GM21367 (cell line): ENCODE measurements at regions not wholly inside any gene's neighbourhood (a gene's known extent, or its start where the extent isn't known, plus 50 kb on each side); places are given as distances from the start of the nearest gene placed in this dataset.

Source experiments
- ATAC-seq: cut with Tn5 transposase; IDR thresholded peaks from one replicate; pipeline ENCODE4 v1.9.1; 2021; ENCODE audit not compliant: unreplicated experiment

DNA sequence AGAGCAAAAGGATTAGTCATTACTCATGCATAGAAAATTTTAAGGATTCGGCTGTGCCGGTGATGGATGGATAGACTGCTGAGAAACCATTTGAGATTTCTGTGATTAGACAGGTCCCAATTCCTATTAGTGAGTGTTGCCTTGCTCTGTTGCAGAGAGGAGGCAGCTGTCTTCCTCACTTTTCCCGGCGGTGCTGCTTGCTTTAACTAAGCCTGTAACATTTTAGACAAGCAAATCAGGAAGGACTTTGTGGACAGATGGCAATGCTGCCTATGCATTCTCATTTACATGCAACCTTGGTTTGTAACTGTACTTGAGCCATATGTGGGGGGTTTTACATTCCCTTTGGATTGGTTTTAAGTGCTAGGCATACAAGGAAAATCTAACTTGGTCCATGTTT lies 1176.3 kb downstream of the CDH18 start:
- ATAC-seq = no peak

DNA sequence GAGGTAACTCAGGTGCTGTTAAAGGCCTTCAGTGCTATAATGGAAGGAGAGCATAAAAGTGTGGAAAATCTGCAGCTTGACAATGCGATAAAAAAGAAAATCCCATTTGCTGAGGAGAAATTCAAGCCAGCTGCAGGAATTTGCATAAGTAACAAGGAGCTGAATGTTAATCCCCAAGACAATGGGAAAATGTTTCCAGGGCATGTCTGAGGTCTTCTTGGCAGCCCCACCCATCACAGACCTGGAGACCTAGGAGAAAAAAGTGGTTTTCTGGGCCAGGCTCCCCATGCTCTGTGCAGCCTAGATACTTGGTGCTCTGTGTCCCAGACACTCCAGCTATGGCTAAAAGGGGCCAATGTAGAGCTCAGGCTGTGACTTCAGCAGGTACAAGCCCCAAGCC lies 1159.6 kb downstream of the CDH18 start:
- no peak for ATAC-seq

DNA sequence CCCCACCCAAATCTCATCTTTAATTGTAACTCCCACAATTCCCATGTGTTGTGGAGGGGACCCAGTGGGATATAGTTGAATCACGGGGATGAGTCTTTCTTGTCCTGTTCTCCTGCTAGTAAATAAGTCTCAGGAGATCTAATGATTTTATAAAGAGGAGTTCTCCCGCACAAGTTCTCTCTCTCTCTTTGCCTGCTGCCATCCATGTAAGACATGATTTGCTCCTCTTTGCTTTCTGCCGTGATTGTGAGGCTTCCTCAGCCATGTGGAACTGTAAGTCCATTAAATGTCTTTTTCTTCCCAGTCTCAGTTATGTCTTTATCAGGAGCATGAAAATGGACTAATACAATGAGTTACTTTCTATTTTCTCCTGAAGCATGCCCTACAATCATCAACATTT lies 1158.5 kb downstream of the CDH18 start:
- no peak for ATAC-seq

DNA sequence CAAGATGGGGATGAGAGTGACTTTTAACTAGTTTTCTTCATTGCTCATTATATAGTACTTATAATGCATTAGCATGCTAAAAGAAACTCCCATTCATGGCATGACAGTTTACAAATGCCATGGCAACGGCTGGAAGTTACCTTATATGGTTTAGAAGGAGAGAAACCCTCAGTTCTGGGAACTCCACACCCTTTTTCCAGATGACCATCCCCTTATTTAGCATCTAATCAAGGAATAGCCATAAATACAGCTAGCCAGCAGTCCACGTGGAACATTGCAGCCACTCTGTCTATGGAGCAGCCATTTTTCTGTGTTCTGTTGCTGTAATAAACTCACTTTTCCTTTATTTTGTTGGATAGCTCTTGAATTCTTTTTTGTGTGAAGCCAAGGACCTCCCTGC lies 1137.8 kb downstream of the CDH18 start:
- ATAC-seq = no peak

DNA sequence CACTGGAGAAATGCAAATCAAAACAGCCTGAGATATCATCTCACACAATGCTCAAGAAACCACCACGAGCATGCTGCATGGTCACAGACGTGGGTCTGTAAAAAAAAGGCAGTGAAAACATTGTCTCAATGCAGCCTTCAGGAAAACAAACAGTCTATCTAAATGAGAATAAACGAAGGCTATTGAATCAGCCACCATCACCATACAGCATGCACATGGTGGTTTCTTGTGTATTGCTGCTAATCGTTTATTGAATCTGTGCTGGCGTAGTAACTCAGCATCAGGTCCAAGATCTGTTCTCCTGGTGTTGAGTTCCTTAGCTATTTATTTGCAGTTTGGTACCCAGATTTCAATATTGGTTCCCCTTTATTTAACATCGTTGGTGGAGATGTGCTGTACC lies 1115.0 kb downstream of the CDH18 start:
- no peak for ATAC-seq

DNA sequence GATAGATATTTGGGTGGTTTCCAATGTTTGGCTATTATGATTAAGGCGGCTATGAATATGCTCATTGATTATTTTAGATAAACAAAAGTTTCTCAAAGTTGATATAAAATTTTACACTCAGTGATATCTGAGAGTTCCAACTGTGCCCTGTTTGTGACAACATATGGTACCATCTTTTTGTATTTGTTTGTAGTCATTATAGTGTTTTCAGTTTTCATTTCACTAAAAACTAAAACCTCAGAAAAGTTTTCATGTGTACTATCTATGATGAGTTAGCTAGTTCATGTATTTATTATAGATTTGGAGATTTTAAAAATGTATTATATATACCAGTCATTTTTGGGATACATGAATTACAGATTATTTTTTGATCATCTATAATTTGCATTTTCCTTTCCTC lies 1111.4 kb downstream of the CDH18 start:
- no peak for ATAC-seq

DNA sequence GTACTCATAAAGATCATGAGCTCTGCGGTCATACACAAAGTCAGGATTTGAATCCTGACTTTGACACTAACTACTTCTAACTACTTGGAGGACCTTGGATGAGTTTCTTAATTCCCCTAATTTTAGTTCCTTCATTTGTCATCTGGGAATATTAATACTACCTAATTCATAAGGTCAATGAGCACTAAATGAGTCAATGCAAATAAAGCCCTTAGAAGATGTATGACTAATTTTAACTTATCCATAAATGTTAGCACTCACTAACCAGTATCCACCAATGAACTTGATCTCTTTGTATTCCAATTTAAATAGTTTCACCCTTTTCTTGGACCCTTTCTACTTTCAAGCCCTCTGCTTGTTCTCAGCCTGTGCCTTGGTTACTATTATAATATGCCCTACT lies 1106.4 kb downstream of the CDH18 start:
- no peak for ATAC-seq

DNA sequence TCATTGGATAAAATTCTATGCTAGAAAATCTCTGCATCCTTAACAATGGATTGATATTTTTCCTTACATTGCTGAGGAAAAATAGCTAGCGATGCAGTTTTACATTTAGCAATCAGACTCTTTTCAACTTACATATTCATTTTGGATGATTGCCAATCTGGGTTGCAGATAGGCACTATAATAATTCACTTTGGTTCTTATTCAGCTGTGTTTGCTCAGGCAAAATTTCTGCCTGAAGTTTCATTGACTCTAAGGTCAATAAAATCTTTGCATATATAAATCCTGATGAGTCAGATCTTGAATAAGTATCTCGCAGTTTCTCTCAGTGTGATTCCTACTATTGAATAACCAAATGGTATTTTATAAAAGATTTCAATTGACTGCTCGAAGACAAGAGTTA lies 1105.8 kb downstream of the CDH18 start:
- no peak for ATAC-seq

DNA sequence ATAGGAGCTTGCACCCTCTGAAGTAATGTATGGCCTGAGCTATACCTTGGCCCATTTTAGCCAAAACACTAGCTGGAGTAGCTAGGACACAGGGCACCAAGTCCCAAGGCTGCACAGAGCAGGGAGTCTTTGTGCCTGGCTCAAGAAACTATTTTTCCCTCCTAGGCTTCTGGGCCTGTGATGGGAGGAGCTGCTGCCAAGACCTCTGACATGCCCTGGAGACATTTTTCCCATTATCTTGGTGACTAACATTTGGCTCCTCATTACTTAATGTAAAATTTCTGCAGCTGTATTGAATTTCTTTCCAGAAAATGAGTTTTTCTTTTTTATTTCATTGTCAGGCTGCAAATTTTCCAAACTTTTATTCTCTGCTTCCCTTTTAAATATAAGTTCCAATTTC lies 1099.2 kb downstream of the CDH18 start:
- ATAC-seq = no peak

DNA sequence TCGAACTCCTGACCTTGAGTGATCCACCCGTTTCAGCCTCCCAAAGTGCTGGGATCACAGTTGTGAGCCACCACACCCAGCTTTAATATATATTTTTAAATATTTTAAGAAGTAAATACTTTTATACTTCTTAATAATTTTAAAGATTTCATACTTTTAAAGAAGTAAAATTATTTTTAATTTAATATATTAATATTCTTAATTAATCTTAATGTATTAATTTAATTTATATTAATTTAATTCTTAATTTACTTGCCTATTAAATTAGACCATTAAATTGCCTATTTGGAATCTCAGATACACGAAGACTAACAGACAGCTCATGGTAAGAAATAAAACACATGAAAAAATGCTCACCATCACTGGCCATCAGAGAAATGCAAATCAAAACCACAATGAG lies 1087.4 kb downstream of the CDH18 start:
- ATAC-seq = no peak

DNA sequence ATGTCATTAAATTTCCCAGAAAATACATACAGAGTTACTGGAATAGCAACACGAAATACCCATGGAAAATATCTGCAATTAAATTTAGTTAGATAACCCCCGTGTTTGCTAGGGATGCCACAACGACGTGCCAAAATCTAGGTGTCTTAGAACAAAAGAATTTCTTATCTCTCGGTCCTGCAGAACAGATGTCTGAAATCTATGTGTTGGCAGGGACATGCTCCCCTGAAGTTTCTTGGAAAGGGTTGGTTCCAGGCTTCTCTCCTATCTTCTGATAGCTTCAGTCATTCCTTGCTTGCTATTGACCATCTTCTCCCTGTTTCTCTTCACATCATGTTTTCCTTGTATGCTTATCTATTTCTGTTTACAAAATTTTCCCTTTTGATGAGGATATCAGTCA lies 1067.0 kb downstream of the CDH18 start:
- no peak for ATAC-seq

DNA sequence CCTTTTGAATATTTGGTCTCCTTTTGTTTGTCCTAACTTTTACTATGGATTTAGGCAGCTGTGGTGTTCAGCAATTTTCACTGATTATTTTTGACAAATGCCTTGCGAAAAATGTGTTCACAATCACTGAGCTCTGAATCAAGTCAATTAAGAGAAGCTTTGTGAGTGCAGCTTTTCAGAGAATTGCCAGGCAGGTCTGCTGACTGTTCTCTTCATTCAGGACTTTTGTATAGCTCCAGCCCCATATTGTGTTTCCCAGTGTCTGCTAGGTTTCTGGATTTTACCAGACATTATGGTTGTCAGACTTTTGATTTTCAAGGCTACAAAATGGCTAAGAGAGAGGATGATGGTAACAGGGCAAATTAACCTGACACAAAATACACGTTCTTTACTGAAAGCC lies 1055.9 kb downstream of the CDH18 start:
- ATAC-seq = no peak

DNA sequence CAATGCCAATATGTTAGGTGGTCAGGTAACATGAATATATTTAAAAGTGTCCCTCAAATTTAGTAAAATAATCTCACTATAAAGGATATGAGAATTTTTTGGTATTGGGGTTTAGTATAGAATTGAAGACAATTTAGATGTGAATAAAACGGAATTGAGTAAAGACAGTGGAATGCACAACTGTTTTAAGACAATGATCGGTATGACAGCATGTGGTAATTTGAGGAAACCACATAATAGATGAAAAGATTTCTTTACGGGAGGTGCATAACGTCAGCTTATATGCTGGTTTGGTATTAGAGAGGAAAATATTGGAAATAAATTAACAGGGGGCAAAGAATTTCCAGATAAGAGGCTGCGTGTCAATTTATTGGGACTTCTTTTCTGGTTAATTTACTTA lies 1043.2 kb downstream of the CDH18 start:
- ATAC-seq = no peak

DNA sequence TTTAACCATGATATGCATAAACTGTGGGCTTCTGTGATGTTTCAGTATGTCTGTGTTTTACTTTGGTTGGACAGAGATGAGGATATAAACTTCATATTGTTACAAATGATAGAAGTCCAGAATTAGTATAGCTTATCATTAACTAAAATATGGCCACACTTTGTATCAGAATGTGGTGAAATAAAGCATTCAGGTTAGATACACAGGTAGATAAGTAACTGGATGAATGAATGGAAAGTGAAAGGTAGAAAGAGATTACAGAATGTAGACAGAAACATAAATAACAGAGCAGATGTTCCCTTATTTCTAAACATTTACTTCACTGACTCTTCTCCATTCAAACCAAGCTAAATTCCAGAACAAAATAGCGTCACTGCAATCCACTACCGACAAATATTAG lies 1033.8 kb downstream of the CDH18 start:
- no peak for ATAC-seq

DNA sequence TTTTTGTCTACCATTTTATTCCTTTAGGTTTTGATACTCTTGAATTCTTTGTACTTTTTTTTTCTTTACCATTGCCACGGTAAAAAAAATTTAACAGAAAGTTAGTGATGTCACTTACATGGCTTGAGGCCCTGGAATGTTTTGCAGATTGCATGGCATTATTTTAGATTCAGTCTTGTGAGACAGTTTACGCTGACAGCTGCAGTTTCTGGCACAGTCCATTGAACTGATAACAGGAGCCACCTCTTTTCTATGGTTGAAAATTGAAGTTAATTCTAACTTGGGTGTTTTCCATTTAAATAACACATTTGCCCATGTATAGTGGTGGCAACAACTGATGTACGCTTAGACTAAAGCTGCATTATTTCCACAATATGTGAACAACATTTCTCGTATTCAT lies 1028.5 kb downstream of the CDH18 start:
- ATAC-seq = no peak

DNA sequence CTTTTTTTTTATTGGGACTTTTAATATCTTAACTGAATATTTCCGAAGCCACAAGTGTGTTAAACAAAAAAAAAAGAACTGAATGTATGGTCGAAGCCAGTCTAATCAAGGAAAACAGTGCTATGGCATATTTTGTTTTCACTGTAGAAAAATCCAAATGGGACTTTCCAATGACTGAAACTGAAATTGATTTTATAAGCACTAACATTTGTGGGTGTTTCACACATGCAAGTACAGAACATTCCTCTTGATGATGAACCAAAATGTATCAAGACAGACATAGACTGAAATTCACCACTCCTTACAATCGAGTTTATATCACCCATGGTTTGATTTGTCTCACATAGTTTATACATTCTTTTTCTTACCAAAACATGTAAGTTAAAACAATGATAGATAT lies 1026.8 kb downstream of the CDH18 start:
- ATAC-seq = no peak

DNA sequence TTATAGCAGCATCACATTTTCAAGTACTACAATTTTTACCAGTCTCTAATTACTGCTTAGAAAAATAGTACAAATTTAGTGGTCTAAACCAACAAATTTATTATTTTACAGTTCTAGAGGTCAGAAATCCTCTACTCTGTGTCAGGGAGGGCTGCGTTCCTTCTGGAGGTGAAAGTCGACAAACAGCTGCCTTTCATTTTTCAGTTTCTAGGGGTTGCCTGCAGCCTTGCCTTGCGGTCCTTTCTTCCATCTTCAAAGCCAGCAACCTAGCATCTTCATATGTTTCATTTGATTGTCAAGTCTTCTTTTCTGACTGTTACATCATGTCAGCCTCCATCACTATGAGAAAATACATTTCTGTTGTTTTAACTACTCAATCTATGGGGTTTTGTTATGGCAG lies 1022.1 kb downstream of the CDH18 start:
- no peak for ATAC-seq

DNA sequence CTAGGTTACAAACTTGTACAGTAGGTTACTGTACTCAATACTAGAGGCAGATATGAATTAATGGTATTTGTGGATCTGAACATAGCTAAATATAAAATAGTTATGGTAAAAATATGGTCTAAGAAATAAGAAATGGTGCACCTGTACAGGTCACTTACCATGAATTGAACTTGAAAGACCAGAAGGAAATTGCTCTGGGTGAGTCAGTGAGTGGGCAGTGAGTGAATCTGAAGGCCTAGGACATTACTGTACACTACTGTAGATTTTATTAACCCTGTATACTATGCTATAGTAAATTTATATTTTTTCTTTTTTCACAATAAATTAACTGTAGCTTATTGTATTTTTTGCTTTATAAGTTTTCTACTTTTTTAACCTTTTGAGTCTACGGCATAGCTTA lies 1020.4 kb downstream of the CDH18 start:
- no peak for ATAC-seq

DNA sequence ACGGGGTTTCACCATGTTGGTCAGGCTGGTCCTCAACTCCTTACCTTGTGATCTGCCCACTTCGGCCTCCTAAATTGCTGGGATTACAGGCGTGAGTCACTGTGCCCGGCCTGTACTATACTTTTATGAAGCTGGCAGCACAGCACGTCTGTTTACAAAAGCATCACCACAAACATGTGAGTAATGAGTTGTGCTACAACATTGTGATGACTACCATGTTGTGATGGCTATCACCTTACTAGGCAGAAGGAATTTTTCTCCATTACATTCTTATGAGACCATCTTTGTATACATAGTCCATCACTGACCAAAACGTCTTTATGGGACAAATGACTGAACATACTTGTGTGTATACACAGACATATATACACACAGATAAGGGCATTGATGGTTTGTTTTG lies 1019.0 kb downstream of the CDH18 start:
- ATAC-seq = no peak

DNA sequence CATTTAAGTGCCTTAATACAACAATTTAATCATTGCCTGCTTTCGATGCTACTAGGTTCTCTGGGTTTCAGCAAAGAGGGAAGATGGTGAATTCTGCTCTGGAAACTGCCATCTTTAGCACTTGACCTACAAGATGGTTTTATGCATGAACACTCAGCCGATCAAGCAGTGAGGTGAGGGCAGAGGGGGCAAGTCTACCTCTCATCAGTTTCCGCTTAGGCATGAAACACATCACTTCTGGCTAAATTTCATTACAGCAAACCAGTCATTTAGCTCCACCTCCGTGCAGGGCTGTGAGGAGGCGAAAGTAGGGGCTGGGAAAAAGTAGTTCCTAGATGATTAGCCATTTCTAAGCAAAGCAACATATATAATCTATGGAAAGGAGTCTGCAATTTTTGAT lies 1018.0 kb downstream of the CDH18 start:
- ATAC-seq = no peak

DNA sequence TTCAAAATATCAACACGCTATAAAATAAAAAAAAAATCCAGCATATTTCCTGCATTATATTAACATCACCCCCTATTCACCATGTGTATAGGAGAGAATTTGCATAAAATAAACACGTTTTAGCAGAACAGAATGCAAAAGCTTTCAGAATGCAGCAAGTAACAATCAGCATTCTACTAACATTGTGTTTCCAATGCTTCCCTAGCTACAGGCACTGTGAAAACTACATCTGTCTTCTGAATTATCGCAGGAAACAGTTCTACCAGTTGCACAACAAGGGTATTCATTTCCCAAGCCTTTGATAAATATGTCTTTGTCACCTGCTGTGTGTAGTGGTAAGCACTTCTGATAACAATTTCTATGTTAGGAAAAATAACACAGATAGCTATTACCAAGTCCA lies 1015.8 kb downstream of the CDH18 start:
- no peak for ATAC-seq

DNA sequence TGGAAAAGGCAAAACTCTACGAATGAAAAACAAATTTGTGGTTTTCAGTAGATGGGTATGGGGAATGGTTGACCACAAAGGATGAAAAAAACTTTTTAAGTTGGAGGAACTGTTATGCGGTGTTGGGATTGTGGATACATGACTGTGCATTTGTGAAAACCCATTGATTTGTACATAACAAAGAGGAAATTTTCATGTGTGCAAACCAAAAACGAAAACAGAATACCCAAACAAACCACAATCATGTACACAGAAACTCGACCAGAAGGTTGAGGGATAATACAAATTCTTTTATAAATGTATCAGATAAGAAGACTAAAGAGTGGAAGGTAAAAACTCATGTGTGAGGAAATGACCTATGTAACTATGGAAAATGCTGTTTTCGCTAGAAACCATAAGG lies 1012.4 kb downstream of the CDH18 start:
- no peak for ATAC-seq

DNA sequence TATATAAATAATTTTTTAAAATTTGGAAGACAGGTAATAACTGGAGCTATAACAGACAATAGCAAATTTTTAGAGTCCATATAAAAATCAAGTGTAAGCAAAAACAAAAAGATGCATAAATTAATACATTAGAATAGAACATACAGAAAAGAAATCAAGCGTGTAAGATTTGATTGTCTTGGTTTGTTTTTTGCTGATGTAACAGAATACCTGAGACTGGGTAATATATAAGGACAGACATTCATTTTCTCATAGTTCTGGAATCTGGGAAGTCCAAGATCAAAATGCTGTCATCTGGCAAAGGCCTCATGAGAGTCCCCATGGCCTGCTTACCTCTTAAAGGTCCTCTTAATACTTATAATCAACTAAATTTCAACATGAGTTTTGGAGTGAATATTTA lies 1010.1 kb downstream of the CDH18 start:
- ATAC-seq = no peak

DNA sequence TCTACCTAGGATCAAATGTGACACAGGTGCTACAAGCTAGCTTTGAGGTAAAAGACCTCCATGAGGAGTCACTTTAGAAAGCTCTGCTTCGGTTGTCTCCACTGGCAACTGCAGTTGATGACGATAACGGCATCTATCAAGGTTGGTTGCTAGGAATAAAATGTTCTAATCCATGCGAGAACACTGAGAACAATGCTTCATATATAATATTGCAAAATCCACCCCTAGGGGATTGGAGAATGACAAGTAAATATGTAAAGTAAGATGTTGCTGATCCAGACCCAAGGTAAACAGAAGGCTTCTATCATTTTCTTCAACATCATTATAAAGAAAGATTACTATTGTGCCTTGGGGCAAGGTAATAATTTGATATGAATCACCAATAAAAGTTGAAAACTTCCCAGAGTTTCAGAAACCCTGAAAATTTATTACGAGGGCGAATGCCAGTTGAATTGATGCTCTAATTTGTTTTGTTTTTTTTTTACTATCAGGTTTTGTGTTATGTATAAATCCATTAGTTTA lies 1003.4 kb downstream of the CDH18 start:
- no peak for ATAC-seq
